Mucosa of descending colon (tissue), 3 donors: ENCODE measurements at regions not wholly inside any gene's neighbourhood (a gene's known extent, or its start where the extent isn't known, plus 50 kb on each side); places are given as distances from the start of the nearest gene placed in this dataset.

Experiments used
- ATAC-seq: fragments of 200-7000 bp; cut with Tn5 transposase; one replicate; pipeline ENCODE4 v1.9.1; 2020; ENCODE audit warnings: mild to moderate bottlenecking, moderate library complexity
- DNase-seq, 3 donors: peaks; one replicate each; pipeline ENCODE4 v3.0.0-alpha.2; 2020
- H3K36me3 ChIP-seq: fragments of 200-600 bp; one replicate; pipeline ENCODE4 v1.8.0; 2021; ENCODE audit warnings: low read depth, mild to moderate bottlenecking
- H3K4me1 ChIP-seq: fragments of 200-600 bp; one replicate; pipeline ENCODE4 v1.8.0; 2021; ENCODE audit warnings: low read depth, mild to moderate bottlenecking
- H3K4me3 ChIP-seq: fragments of 200-600 bp; one replicate; pipeline ENCODE4 v1.8.0; 2021; ENCODE audit warnings: mild to moderate bottlenecking
- H3K9me3 ChIP-seq: fragments of 200-600 bp; one replicate; pipeline ENCODE4 v1.8.0; 2021; ENCODE audit warnings: mild to moderate bottlenecking
- CTCF ChIP-seq: fragments of 200-600 bp; IDR thresholded peaks from one replicate; pipeline ENCODE4 v1.8.0; 2022; ENCODE audit warnings: antibody characterized with exemption, mild to moderate bottlenecking
- intact Hi-C, 2 donors: fragments of 100-400 bp; cut with DNase I in 1 of 2; cut with micrococcal nuclease in 1 of 2; formaldehyde crosslinking; loops; one replicate each; pipeline versions ENCODE4 v1.11.0 to v1.11.1; 2022; cut with DNase I, micrococcal nuclease
- donor health status: DM: no; HTN: no; CAD: no; lungs with moderate emphysema.
- donor health status: DM: no; HTN: no; CAD: no.
- donor health status: DM: no; HTN: yes; CAD: no.

DNA sequence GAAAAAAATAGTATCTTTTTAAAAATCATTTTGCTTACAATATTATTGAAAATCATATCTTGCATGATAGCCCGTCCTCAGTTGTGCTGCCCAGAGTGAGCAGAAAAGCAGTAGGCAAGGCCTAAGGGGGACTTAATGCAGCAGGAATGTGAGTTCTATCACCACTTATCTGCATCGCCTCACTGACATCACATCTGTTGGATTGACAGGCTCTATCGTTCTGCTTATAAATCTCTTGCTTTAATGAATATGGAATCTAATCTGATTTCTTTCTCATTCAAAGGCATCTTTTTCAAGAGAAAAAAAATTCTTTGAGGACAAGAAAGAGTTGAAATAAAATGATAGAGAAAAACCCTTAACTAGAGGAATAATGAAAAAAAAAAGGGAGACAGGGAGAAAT lies 249.9 kb downstream of the PAPSS1 start:
- H3K4me1 ChIP-seq = no peaks in the 10 kb centered on the region
- intact Hi-C loops = no loop called here
- ATAC-seq = no peak

GRCh38 chr4:107468812-107469211 lies 251.2 kb downstream of the PAPSS1 start:
- ATAC-seq = no peak
- Histone ChIP-seq H3K36me3 (no peaks in the 10 kb centered on the region), H3K4me3 (no peak overlapping the region), H3K4me1 (no peaks in the 10 kb centered on the region), H3K9me3 (no peaks in the 10 kb centered on the region)
- TF ChIP-seq CTCF = no peak
- intact Hi-C loops = no loop called here
- no peak for DNase-seq

More for the DNA sequence above, 249.9 kb downstream of the PAPSS1 start:
- H3K36me3 ChIP-seq = no peaks in the 10 kb centered on the region
- DNase-seq = no peak
- no peaks in the 10 kb centered on the region for H3K9me3 ChIP-seq
- no peak for TF ChIP-seq CTCF
- H3K4me3 ChIP-seq = no peak overlapping the region

- DNase-seq = no peak
- no peak overlapping the region for H3K4me3 ChIP-seq
- no peak for TF ChIP-seq CTCF
- no peaks in the 10 kb centered on the region for H3K36me3 ChIP-seq
- no peaks in the 10 kb centered on the region for H3K9me3 ChIP-seq
- no peak for ATAC-seq
- intact Hi-C loops = no loop called here
- H3K4me1 ChIP-seq = no peaks in the 10 kb centered on the region
Observed at GRCh38 chr4:107468156-107468555, 251.9 kb downstream of the PAPSS1 start.

DNA sequence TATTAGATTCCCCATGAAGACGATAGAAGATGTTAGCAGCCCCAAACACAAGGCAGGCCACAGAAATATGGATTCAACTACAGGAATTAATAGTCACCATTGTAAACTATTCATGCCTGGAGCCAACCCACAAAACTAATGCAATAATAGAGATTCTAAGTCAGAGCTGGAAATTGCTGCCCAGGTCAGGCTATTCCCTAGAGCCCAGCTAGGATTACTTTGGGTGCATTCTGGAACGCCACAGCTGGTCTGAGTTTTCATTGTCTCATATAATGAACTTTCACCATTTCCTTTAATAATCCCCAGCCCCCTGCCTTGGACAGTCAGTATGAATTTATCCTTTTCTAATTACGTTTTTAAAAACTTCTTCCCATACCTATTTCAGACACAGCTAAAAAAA lies 252.6 kb downstream of the PAPSS1 start:
- no peaks in the 10 kb centered on the region for H3K9me3 ChIP-seq
- H3K36me3 ChIP-seq = no peaks in the 10 kb centered on the region
- no peak for TF ChIP-seq CTCF
- H3K4me1 ChIP-seq = no peaks in the 10 kb centered on the region
- no peak overlapping the region for H3K4me3 ChIP-seq
- DNase-seq (no peak), ATAC-seq (no peak)
- intact Hi-C loops = no loop called here

DNA sequence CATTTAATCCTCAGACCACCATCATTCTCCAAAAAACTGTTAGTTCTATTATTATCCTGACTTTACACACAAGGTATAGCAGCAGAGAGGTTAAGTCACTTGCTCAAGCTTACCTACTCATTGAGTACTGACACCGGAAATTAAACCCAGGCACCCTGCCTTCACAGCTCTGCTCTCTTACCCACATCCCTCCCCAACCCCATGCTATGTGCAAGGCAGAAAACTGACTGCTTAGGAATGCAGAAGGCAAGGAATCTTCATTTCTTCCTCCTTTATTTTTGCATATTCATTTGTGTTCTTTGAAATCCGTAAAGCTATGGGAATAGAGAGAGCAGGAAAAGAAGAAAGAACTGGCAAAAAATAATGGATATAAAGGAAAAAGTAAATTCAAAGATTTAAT lies 261.8 kb downstream of the PAPSS1 start:
- DNase-seq = no peak
- intact Hi-C loops = no loop called here
- no peaks in the 10 kb centered on the region for H3K36me3 ChIP-seq
- peaks cover 3% of the 10 kb centered on the region for H3K9me3 ChIP-seq
- no peak for TF ChIP-seq CTCF
- ATAC-seq = no peak
- H3K4me1 ChIP-seq = no peaks in the 10 kb centered on the region
- H3K4me3 ChIP-seq = no peak overlapping the region

- H3K36me3 ChIP-seq = no peaks in the 10 kb centered on the region
- intact Hi-C loops = no loop called here
- no peak for DNase-seq
- TF ChIP-seq CTCF = no peak
- ATAC-seq = no peak
- no peak overlapping the region for H3K4me3 ChIP-seq
- H3K4me1 ChIP-seq = no peaks in the 10 kb centered on the region
- H3K9me3 ChIP-seq = no peaks in the 10 kb centered on the region
Observed at GRCh38 chr4:107453987-107454386, 266.0 kb downstream of the PAPSS1 start.
